SJSA1 (cell line): ENCODE measurements at regions not wholly inside any gene's neighbourhood (a gene's known extent, or its start where the extent isn't known, plus 50 kb on each side); places are given as distances from the start of the nearest gene placed in this dataset.

Source experiments
- DNase-seq, 2 experiments: peaks; one replicate each; pipeline ENCODE4 v3.0.0-alpha.2; 2015 to 2020; ENCODE audit warnings: low spot score in 2 of 2, low read depth in 1 of 2
- H3K27ac ChIP-seq: fragments of 250-450 bp; sonication (Bioruptor Pico); 2 replicates; pipeline ENCODE4 v1.5.1; 2020; ENCODE audit warnings: mild to moderate bottlenecking, moderate library complexity
- H3K27me3 ChIP-seq: fragments of 250-450 bp; sonication (Bioruptor Pico); replicated peaks from 2 replicates; pipeline ENCODE4 v1.5.1; 2020; ENCODE audit warnings: mild to moderate bottlenecking, moderate library complexity
- H3K36me3 ChIP-seq: fragments of 250-450 bp; sonication (Bioruptor Pico); 2 replicates; pipeline ENCODE4 v1.5.1; 2020; ENCODE audit warnings: mild to moderate bottlenecking
- H3K4me1 ChIP-seq: fragments of 250-450 bp; sonication (Bioruptor Pico); replicated peaks from 2 replicates; pipeline ENCODE4 v1.6.1; 2021; ENCODE audit warnings: mild to moderate bottlenecking
- H3K4me3 ChIP-seq: fragments of 250-450 bp; sonication (Bioruptor Pico); 2 replicates; pipeline ENCODE4 v1.5.1; 2020; ENCODE audit warnings: mild to moderate bottlenecking
- H3K9me3 ChIP-seq: fragments of 250-450 bp; sonication (Bioruptor Pico); replicated peaks from 2 replicates; pipeline ENCODE4 v1.5.1; 2020; ENCODE audit warnings: mild to moderate bottlenecking

GRCh38 chr18:67108894-67109293 is 407.6 kb downstream of the DSEL start:
- Histone ChIP-seq H3K4me3 (no peak overlapping the region), H3K27me3 (no peaks in the 10 kb centered on the region), H3K4me1 (no peaks in the 10 kb centered on the region), H3K36me3 (no peaks in the 10 kb centered on the region), H3K9me3 (no peaks in the 10 kb centered on the region), H3K27ac (no peak overlapping the region)
- DNase-seq, result no peak

- H3K36me3 ChIP-seq, result no peaks in the 10 kb centered on the region
- no peaks in the 10 kb centered on the region for H3K4me1 ChIP-seq
- H3K27ac ChIP-seq, result no peak overlapping the region
- no peaks in the 10 kb centered on the region for H3K27me3 ChIP-seq
- peak; percentile 8 to 43 for DNase-seq
- H3K4me3 ChIP-seq, result no peak overlapping the region
- H3K9me3 ChIP-seq, result no peaks in the 10 kb centered on the region
Measured at GRCh38 chr18:67104700-67105284, 411.7 kb downstream of the DSEL start.

- Histone ChIP-seq H3K4me3 (no peak overlapping the region), H3K36me3 (no peaks in the 10 kb centered on the region), H3K4me1 (no peaks in the 10 kb centered on the region), H3K9me3 (no peaks in the 10 kb centered on the region), H3K27me3 (no peaks in the 10 kb centered on the region; the same call in 1 of the 2 replicates), H3K27ac (no peak overlapping the region)
- no peak for DNase-seq
Measured at GRCh38 chr18:67094123-67094522, 422.4 kb downstream of the DSEL start.

- no peak for DNase-seq
- Histone ChIP-seq H3K4me3 (no peak overlapping the region), H3K27me3 (no peaks in the 10 kb centered on the region; the same call in 1 of the 2 replicates), H3K9me3 (no peaks in the 10 kb centered on the region), H3K27ac (no peak overlapping the region), H3K36me3 (no peaks in the 10 kb centered on the region), H3K4me1 (no peaks in the 10 kb centered on the region)
Measured at GRCh38 chr18:67092141-67092540, 424.4 kb downstream of the DSEL start.

GRCh38 chr18:67081482-67082211 is 434.9 kb downstream of the DSEL start:
- no peaks in the 10 kb centered on the region for H3K4me1 ChIP-seq
- H3K9me3 ChIP-seq, result no peaks in the 10 kb centered on the region
- H3K4me3 ChIP-seq, result no peak overlapping the region
- H3K27ac ChIP-seq, result no peak overlapping the region
- H3K36me3 ChIP-seq, result no peaks in the 10 kb centered on the region
- no peak for DNase-seq
- no peaks in the 10 kb centered on the region for H3K27me3 ChIP-seq

GRCh38 chr18:67080601-67081000 is 435.9 kb downstream of the DSEL start:
- peaks cover 3% of the 10 kb centered on the region; the same call in 1 of the 2 replicates for H3K9me3 ChIP-seq
- H3K36me3 ChIP-seq, result no peaks in the 10 kb centered on the region
- no peak overlapping the region for H3K4me3 ChIP-seq

GRCh38 chr18:67074309-67074708 is 442.2 kb downstream of the DSEL start:
- H3K9me3 ChIP-seq, result peaks cover 3% of the 10 kb centered on the region; the same call in 1 of the 2 replicates
- DNase-seq, result no peak
- H3K4me3 ChIP-seq, result no peak overlapping the region
- no peaks in the 10 kb centered on the region for H3K36me3 ChIP-seq
- H3K4me1 ChIP-seq, result no peaks in the 10 kb centered on the region
- H3K27me3 ChIP-seq, result no peaks in the 10 kb centered on the region
- no peak overlapping the region for H3K27ac ChIP-seq

More at GRCh38 chr18:67080601-67081000, 435.9 kb downstream of the DSEL start:
- Histone ChIP-seq H3K4me1 (no peaks in the 10 kb centered on the region), H3K27ac (no peak overlapping the region), H3K27me3 (no peaks in the 10 kb centered on the region)
- DNase-seq, result no peak

GRCh38 chr18:67072791-67073190 is 443.7 kb downstream of the DSEL start:
- DNase-seq, result no peak
- peaks cover 3% of the 10 kb centered on the region; the same call in 1 of the 2 replicates for H3K9me3 ChIP-seq
- no peaks in the 10 kb centered on the region for H3K4me1 ChIP-seq
- no peak overlapping the region for H3K27ac ChIP-seq
- no peaks in the 10 kb centered on the region for H3K36me3 ChIP-seq
- H3K4me3 ChIP-seq, result no peak overlapping the region
- no peaks in the 10 kb centered on the region for H3K27me3 ChIP-seq

- Histone ChIP-seq H3K4me3 (no peak overlapping the region), H3K36me3 (no peaks in the 10 kb centered on the region), H3K27ac (no peak overlapping the region), H3K4me1 (no peaks in the 10 kb centered on the region), H3K27me3 (no peaks in the 10 kb centered on the region), H3K9me3 (no peaks in the 10 kb centered on the region)
- DNase-seq, result no peak
Measured at GRCh38 chr18:67068608-67069007, 447.9 kb downstream of the DSEL start.

- no peaks in the 10 kb centered on the region for H3K9me3 ChIP-seq
- no peaks in the 10 kb centered on the region for H3K4me1 ChIP-seq
- no peak overlapping the region for H3K4me3 ChIP-seq
- no peaks in the 10 kb centered on the region for H3K27me3 ChIP-seq
- no peak overlapping the region for H3K27ac ChIP-seq
- no peak for DNase-seq
- H3K36me3 ChIP-seq, result no peaks in the 10 kb centered on the region
Measured at GRCh38 chr18:67047334-67047733, 443.4 kb upstream of the CDH19 start.

- Histone ChIP-seq H3K4me1 (no peaks in the 10 kb centered on the region), H3K9me3 (no peaks in the 10 kb centered on the region)
Measured at GRCh38 chr18:67043276-67043675, 439.4 kb upstream of the CDH19 start.

GRCh38 chr18:67041334-67041733 is 437.4 kb upstream of the CDH19 start:
- Histone ChIP-seq H3K36me3 (no peaks in the 10 kb centered on the region), H3K4me1 (no peaks in the 10 kb centered on the region), H3K27me3 (0 out of 2 replicates have a peak, but pooled peaks cover 3% of the 10 kb centered on the region), H3K27ac (no peak overlapping the region), H3K4me3 (no peak overlapping the region), H3K9me3 (no peaks in the 10 kb centered on the region)
- DNase-seq, result no peak

More at GRCh38 chr18:67043276-67043675, 439.4 kb upstream of the CDH19 start:
- no peak for DNase-seq
- H3K27me3 ChIP-seq, result 0 out of 2 replicates have a peak, but pooled peaks cover 3% of the 10 kb centered on the region
- no peak overlapping the region for H3K27ac ChIP-seq
- H3K4me3 ChIP-seq, result no peak overlapping the region
- no peaks in the 10 kb centered on the region for H3K36me3 ChIP-seq

GRCh38 chr18:67035026-67035425 is 431.1 kb upstream of the CDH19 start:
- no peak overlapping the region for H3K4me3 ChIP-seq
- no peak overlapping the region for H3K27ac ChIP-seq
- no peaks in the 10 kb centered on the region for H3K36me3 ChIP-seq
- no peaks in the 10 kb centered on the region for H3K4me1 ChIP-seq
- H3K9me3 ChIP-seq, result no peaks in the 10 kb centered on the region
- no peaks in the 10 kb centered on the region for H3K27me3 ChIP-seq
- no peak for DNase-seq

- Histone ChIP-seq H3K4me1 (no peaks in the 10 kb centered on the region), H3K36me3 (no peaks in the 10 kb centered on the region), H3K4me3 (no peak overlapping the region), H3K27me3 (no peaks in the 10 kb centered on the region), H3K9me3 (no peaks in the 10 kb centered on the region), H3K27ac (no peak overlapping the region)
- no peak for DNase-seq
Measured at GRCh38 chr18:67023059-67023458, 419.2 kb upstream of the CDH19 start.
